ENCODE measurements at regions not wholly inside any gene's neighbourhood (a gene's known extent, or its start where the extent isn't known, plus 50 kb on each side); places are given as distances from the start of the nearest gene placed in this dataset.

DNA sequence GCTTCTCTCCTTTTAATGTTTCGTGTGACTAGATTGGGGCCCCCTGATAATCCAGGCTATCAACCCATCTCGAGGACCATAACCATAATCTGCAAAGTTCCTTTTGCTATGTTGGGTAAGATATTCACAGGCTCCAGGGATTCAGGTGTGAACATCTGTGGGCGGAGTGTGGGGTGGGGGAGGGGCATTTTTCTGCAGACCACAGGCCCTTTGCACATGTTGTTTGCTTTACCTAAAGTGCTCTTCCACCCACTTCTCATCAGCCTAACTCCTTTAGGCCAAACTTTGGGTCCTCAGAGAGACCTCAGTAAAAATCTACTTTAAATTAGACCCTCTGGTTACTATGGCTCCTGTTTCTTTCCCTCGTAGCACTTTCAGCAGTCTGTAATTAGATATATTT lies 284.4 kb downstream of the WDR11 start:
- Mint-ChIP-seq H3K27me3 (ENCODE audit: low read depth, unreplicated experiment) (peaks cover 24% of the 10 kb centered on the region), H3K36me3 (ENCODE audit: low read depth, unreplicated experiment) (no peaks in the 10 kb centered on the region), H3K4me3 (ENCODE audit: unreplicated experiment) (no peak overlapping the region), H3K4me1 (ENCODE audit: low read depth, unreplicated experiment) (peaks cover 4% of the 10 kb centered on the region), H3K9me3 (ENCODE audit: unreplicated experiment) (peaks cover 11% of the 10 kb centered on the region), H3K27ac (ENCODE audit: unreplicated experiment) (no peak overlapping the region)
- Histone ChIP-seq H3K79me2 (ENCODE audit: insufficient read depth, low read length) (no peaks in the 10 kb centered on the region), H3K4me3 (ENCODE audit: insufficient read depth, low read depth, low read length) (no peak overlapping the region), H3K4me1 (ENCODE audit: insufficient read depth, low read length) (no peaks in the 10 kb centered on the region), H2AFZ (ENCODE audit: low read depth, low read length) (no peak overlapping the region), H3K9me3 (ENCODE audit: insufficient read depth, low read depth, low read length) (peaks cover 3% of the 10 kb centered on the region), H3K9ac (ENCODE audit: low read length) (no peak overlapping the region), H3K27me3 (ENCODE audit: insufficient read depth, low read length) (no peaks in the 10 kb centered on the region), H4K20me1 (ENCODE audit: insufficient read depth, low read length) (no peaks in the 10 kb centered on the region), H3K4me2 (ENCODE audit: low read length) (no peak overlapping the region), H3K36me3 (ENCODE audit: insufficient read depth, low read length) (no peaks in the 10 kb centered on the region), H3K27ac (ENCODE audit: low read depth, low read length) (no peak overlapping the region)
- DNase-seq (ENCODE audit: low read depth) = no peak
- TF ChIP-seq, protein P1, sequence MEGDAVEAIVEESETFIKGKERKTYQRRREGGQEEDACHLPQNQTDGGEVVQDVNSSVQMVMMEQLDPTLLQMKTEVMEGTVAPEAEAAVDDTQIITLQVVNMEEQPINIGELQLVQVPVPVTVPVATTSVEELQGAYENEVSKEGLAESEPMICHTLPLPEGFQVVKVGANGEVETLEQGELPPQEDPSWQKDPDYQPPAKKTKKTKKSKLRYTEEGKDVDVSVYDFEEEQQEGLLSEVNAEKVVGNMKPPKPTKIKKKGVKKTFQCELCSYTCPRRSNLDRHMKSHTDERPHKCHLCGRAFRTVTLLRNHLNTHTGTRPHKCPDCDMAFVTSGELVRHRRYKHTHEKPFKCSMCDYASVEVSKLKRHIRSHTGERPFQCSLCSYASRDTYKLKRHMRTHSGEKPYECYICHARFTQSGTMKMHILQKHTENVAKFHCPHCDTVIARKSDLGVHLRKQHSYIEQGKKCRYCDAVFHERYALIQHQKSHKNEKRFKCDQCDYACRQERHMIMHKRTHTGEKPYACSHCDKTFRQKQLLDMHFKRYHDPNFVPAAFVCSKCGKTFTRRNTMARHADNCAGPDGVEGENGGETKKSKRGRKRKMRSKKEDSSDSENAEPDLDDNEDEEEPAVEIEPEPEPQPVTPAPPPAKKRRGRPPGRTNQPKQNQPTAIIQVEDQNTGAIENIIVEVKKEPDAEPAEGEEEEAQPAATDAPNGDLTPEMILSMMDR (IDR thresholded peaks at IDR 0.05; ENCODE audit: insufficient read depth, low read depth, low read length) = no peak
- no peak for TF ChIP-seq EZH2 (IDR thresholded peaks at IDR 0.05; ENCODE audit: insufficient read depth, low read length)
- no peak for FAIRE-seq

DNA sequence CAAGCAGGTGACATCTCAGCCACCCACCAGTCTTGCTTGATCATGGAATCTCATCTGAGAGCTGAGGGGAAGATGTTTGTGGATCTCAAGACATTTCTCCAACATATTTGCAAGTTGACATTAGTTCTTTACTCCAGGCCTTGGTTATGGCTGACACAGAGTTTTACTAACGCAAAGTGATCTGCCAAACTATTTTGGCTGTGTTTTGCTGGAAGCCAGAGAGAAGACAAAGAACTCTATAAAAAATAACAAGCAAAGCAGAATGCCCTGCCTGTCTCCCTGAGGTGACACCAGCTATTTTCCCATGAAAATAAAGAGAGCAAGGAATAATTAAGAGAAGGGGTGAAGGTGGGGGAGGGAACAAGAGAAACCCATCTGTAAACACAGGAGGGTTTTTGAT lies 286.4 kb downstream of the WDR11 start:
- H3K27ac ChIP-seq (ENCODE audit: low read depth, low read length) = no peak overlapping the region
- H3K4me3 Mint-ChIP-seq (ENCODE audit: unreplicated experiment) = no peak overlapping the region
- no peak overlapping the region for H3K4me3 ChIP-seq (ENCODE audit: insufficient read depth, low read depth, low read length)
- H3K36me3 ChIP-seq (ENCODE audit: insufficient read depth, low read length) = no peaks in the 10 kb centered on the region
- TF ChIP-seq EZH2 (IDR thresholded peaks at IDR 0.05; ENCODE audit: insufficient read depth, low read length) = no peak
- TF ChIP-seq, protein P1 (IDR thresholded peaks at IDR 0.05; ENCODE audit: insufficient read depth, low read depth, low read length) = no peak
- H3K27ac Mint-ChIP-seq (ENCODE audit: unreplicated experiment) = no peak overlapping the region
- no peak overlapping the region for H2AFZ ChIP-seq (ENCODE audit: low read depth, low read length)
- FAIRE-seq (no peak), DNase-seq (ENCODE audit: low read depth) (no peak)
- H3K4me1 Mint-ChIP-seq (ENCODE audit: low read depth, unreplicated experiment) = peaks cover 4% of the 10 kb centered on the region
- H3K9me3 Mint-ChIP-seq (ENCODE audit: unreplicated experiment) = peaks cover 7% of the 10 kb centered on the region
- no peaks in the 10 kb centered on the region for H3K27me3 ChIP-seq (ENCODE audit: insufficient read depth, low read length)
- no peaks in the 10 kb centered on the region for H4K20me1 ChIP-seq (ENCODE audit: insufficient read depth, low read length)
- no peaks in the 10 kb centered on the region for H3K36me3 Mint-ChIP-seq (ENCODE audit: low read depth, unreplicated experiment)
- no peak overlapping the region for H3K4me2 ChIP-seq (ENCODE audit: low read length)
- peaks cover 3% of the 10 kb centered on the region for H3K9me3 ChIP-seq (ENCODE audit: insufficient read depth, low read depth, low read length)
- peaks cover 15% of the 10 kb centered on the region for H3K27me3 Mint-ChIP-seq (ENCODE audit: low read depth, unreplicated experiment)
- no peak overlapping the region for H3K9ac ChIP-seq (ENCODE audit: low read length)
- H3K79me2 ChIP-seq (ENCODE audit: insufficient read depth, low read length) = no peaks in the 10 kb centered on the region
- no peaks in the 10 kb centered on the region for H3K4me1 ChIP-seq (ENCODE audit: insufficient read depth, low read length)

DNA sequence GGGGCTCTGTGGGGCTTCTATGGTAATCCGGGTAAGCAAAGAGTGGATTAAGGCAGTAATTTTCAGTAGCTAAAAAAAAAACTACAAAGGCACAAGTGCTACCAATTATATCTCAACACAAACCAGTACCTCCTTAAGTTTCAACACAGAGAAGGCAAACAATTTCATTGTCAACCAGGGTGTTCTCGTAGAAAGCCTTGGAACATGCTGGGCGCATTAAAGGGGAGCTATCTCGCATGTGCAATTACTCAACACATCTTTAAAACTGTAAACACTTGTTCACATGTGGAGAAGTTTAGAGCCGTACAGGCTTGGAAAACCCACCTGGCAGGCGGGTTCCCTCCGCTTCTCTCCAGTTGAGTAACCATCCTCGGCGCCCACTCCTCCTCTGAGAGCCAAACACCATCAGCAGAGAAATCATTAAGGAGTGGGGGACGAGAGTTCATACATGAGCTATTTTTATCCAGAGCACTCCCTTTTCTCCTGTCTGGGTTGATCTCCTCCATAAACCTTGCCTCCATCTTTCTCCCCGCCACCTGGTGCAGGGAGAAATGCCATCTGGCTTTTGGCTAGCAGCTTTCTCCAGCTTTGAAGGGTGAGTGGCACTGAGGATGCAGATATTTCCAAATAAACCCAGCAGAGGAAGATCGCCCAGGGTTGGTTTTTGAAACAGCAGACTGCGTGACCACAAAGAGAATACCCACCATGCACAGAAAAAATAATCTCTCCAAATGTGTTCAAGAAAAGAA lies 287.1 kb downstream of the WDR11 start:
- TF ChIP-seq EZH2 (IDR thresholded peaks at IDR 0.05; ENCODE audit: insufficient read depth, low read length) = no peak
- TF ChIP-seq, protein P1 (IDR thresholded peaks at IDR 0.05; ENCODE audit: insufficient read depth, low read depth, low read length) = no peak
- H3K9me3 Mint-ChIP-seq (ENCODE audit: unreplicated experiment) = peaks cover 10% of the 10 kb centered on the region
- no peak overlapping the region for H3K4me3 Mint-ChIP-seq (ENCODE audit: unreplicated experiment)
- H3K27me3 Mint-ChIP-seq (ENCODE audit: low read depth, unreplicated experiment) = peaks cover 13% of the 10 kb centered on the region
- peaks cover 4% of the 10 kb centered on the region for H3K4me1 Mint-ChIP-seq (ENCODE audit: low read depth, unreplicated experiment)
- H2AFZ ChIP-seq (ENCODE audit: low read depth, low read length) = no peak overlapping the region
- no peak overlapping the region for H3K4me3 ChIP-seq (ENCODE audit: insufficient read depth, low read depth, low read length)
- DNase-seq (ENCODE audit: low read depth) = no peak
- H3K27ac Mint-ChIP-seq (ENCODE audit: unreplicated experiment) = no peak overlapping the region
- H3K27me3 ChIP-seq (ENCODE audit: insufficient read depth, low read length) = no peaks in the 10 kb centered on the region
- H3K27ac ChIP-seq (ENCODE audit: low read depth, low read length) = no peak overlapping the region
- no peaks in the 10 kb centered on the region for H3K4me1 ChIP-seq (ENCODE audit: insufficient read depth, low read length)
- no peaks in the 10 kb centered on the region for H3K36me3 Mint-ChIP-seq (ENCODE audit: low read depth, unreplicated experiment)
- no peak for FAIRE-seq
- no peaks in the 10 kb centered on the region for H4K20me1 ChIP-seq (ENCODE audit: insufficient read depth, low read length)
- H3K36me3 ChIP-seq (ENCODE audit: insufficient read depth, low read length) = no peaks in the 10 kb centered on the region
- peaks cover 3% of the 10 kb centered on the region for H3K9me3 ChIP-seq (ENCODE audit: insufficient read depth, low read depth, low read length)
- no peak overlapping the region for H3K9ac ChIP-seq (ENCODE audit: low read length)
- H3K79me2 ChIP-seq (ENCODE audit: insufficient read depth, low read length) = no peaks in the 10 kb centered on the region
- H3K4me2 ChIP-seq (ENCODE audit: low read length) = no peak overlapping the region

Data from astrocyte (in vitro differentiated cells and primary cell).